ENCODE measurements at regions not wholly inside any gene's neighbourhood (a gene's known extent, or its start where the extent isn't known, plus 50 kb on each side); places are given as distances from the start of the nearest gene placed in this dataset.

DNA sequence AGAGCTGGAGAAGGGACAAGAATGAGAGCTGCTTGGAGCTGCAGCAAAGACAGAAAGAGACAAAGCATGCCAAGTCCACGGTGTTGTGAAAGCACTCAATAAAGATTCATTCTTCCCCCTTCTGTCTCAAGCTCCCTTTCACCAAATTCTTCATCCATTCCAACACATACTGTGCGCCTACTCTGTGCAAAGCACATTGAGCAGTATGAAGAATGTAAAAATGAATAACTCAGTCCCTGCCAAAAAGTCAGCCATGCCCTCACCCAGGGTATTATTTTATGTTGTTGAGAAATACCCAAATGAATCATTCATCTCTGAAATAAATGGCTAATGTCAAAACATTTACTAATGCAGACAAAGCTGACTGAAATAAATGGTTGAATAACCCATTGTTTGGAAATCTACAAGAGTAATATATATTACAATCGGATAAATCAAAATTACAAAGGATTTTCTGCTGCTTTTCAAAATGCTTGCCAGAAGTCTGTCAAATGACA is 282.9 kb upstream of the IRX5 start:
- no peak overlapping the region for H3K4me3 Mint-ChIP-seq
- peaks cover 62% of the 10 kb centered on the region for H3K27me3 Mint-ChIP-seq (ENCODE audit: low read depth)
- H3K9me3 Mint-ChIP-seq = peaks cover 3% of the 10 kb centered on the region
- H3K27ac Mint-ChIP-seq = peak overlapping the region in 1 of 3 experiments; percentile 1
- H3K36me3 Mint-ChIP-seq (ENCODE audit: low read depth) = no peaks in the 10 kb centered on the region
- TF ChIP-seq, protein P1, sequence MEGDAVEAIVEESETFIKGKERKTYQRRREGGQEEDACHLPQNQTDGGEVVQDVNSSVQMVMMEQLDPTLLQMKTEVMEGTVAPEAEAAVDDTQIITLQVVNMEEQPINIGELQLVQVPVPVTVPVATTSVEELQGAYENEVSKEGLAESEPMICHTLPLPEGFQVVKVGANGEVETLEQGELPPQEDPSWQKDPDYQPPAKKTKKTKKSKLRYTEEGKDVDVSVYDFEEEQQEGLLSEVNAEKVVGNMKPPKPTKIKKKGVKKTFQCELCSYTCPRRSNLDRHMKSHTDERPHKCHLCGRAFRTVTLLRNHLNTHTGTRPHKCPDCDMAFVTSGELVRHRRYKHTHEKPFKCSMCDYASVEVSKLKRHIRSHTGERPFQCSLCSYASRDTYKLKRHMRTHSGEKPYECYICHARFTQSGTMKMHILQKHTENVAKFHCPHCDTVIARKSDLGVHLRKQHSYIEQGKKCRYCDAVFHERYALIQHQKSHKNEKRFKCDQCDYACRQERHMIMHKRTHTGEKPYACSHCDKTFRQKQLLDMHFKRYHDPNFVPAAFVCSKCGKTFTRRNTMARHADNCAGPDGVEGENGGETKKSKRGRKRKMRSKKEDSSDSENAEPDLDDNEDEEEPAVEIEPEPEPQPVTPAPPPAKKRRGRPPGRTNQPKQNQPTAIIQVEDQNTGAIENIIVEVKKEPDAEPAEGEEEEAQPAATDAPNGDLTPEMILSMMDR (IDR thresholded peaks at IDR 0.05; ENCODE audit: unreplicated experiment in 3 of 3) = no peak
- peaks cover 24% of the 10 kb centered on the region for H3K4me1 Mint-ChIP-seq

DNA sequence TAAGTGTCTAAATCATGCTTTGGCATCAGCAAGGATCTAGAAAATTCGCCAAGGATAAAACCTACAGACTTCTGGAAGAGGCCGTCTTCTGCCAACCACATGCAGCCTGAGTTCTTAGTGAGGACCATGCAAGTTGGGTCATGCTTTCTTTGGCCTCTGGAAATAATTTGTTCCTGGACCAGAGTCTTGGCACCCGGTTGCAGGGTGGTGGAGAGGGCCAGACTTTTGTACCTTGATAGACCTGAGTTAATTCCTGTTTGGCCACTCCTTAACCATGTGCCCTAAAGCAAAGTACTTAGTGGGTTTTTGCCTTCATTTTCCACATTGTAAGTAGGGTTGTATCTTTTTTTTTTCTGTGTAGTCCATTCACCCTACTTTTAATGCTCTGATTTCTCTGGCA is 283.4 kb upstream of the IRX5 start:
- TF ChIP-seq, protein P1 (IDR thresholded peaks at IDR 0.05; ENCODE audit: unreplicated experiment in 3 of 3) = no peak
- Mint-ChIP-seq H3K9me3 (peaks cover 3% of the 10 kb centered on the region), H3K4me3 (no peak overlapping the region), H3K4me1 (peaks cover 24% of the 10 kb centered on the region), H3K27me3 (ENCODE audit: low read depth) (peaks cover 58% of the 10 kb centered on the region), H3K36me3 (ENCODE audit: low read depth) (no peaks in the 10 kb centered on the region), H3K27ac (no peak overlapping the region)

DNA sequence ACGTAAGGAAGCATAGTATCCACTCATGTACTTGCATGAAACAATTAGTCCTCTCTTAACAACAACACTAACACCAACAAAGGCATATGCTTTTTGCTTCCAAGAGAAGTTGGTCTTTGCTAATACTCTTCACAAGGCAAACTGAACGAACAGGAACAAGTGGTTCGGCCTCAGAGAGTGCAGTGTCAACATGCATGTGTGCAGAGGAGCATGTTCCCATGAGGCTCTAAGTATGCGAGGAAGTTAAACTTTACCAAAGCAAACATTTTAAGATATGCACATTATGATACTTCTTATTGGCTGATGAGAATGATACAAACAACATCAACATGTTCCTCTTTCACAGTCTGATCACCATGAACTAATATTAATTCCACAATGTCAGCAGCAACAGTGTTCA is 285.3 kb upstream of the IRX5 start:
- Mint-ChIP-seq H3K27me3 (ENCODE audit: low read depth) (peaks cover 57% of the 10 kb centered on the region), H3K4me1 (peaks cover 15% of the 10 kb centered on the region), H3K27ac (no peak overlapping the region), H3K4me3 (no peak overlapping the region), H3K36me3 (ENCODE audit: low read depth) (no peaks in the 10 kb centered on the region), H3K9me3 (peaks cover 3% of the 10 kb centered on the region)
- TF ChIP-seq, protein P1 (IDR thresholded peaks at IDR 0.05; ENCODE audit: unreplicated experiment in 3 of 3) = no peak

DNA sequence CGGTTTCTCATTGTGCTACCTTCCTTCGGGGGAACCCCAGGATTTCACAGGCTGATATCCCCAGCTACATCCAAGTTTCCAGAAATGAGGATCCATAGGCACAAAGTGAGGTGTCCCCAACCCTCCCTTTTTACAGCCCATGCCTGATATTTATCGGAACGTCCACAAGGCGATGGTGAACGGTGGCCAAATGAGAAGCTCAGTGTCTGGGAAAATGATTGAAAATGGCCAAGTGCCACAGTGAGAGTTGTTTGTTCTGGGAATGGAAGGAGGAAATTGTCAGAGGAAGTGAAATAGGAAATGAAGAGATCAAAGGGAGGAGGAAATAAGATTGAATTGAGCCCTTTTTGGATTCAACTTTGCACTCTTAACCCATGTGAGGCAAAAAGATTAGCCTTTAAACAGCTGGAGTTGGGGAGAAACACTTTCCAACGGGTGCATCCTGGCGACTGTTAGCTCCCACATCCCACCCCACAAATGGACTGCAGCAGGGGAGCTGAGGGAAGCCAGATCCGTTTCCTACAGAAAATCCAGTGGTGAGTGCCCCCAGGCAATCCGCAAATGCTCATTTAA is 294.4 kb upstream of the IRX5 start:
- peaks cover 23% of the 10 kb centered on the region for H3K4me1 Mint-ChIP-seq
- no peaks in the 10 kb centered on the region for H3K36me3 Mint-ChIP-seq (ENCODE audit: low read depth)
- H3K9me3 Mint-ChIP-seq = peaks cover 3% of the 10 kb centered on the region
- no peak overlapping the region for H3K4me3 Mint-ChIP-seq
- no peak overlapping the region for H3K27ac Mint-ChIP-seq
- TF ChIP-seq, protein P1 (IDR thresholded peaks at IDR 0.05; ENCODE audit: unreplicated experiment in 3 of 3) = no peak
- peaks cover 44% of the 10 kb centered on the region for H3K27me3 Mint-ChIP-seq (ENCODE audit: low read depth)

DNA sequence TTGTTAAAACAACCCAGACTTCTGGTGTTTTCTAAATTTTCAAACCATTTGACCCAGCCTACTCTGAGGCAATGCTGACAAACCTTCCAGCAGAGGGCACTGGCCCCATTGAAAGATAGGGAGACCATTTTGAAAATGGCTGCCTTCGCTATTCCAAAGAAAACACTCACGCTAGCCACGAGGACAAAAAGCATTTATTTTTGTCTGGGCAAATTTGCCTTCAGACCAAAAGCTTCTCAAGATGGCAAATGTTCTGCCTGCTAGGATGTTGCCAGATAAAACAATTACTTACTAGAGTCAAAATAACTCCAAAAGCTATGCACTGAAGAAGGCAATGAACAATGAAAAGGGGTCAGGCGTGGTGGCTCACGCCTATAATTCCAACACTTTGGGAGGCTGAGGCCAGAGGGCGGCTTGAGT is 296.7 kb upstream of the IRX5 start:
- Mint-ChIP-seq H3K4me3 (no peak overlapping the region), H3K36me3 (ENCODE audit: low read depth) (no peaks in the 10 kb centered on the region), H3K4me1 (peaks cover 24% of the 10 kb centered on the region), H3K27ac (no peak overlapping the region), H3K9me3 (no peaks in the 10 kb centered on the region), H3K27me3 (ENCODE audit: low read depth) (peaks cover 40% of the 10 kb centered on the region)
- TF ChIP-seq, protein P1 (IDR thresholded peaks at IDR 0.05; ENCODE audit: unreplicated experiment in 3 of 3) = peak in 1 of 3 experiments; percentile 49
